CD4-positive, alpha-beta memory T cell (primary cell): ENCODE measurements at regions not wholly inside any gene's neighbourhood (a gene's known extent, or its start where the extent isn't known, plus 50 kb on each side); places are given as distances from the start of the nearest gene placed in this dataset.
"Not testable (repeated sequence)": the region's sequence is repeated elsewhere in the genome, so short reads cannot be mapped to it uniquely, and the experiment has no call there.

ENCODE experiments used
- CTCF ChIA-PET: fragments of 350-600 bp; sonication (Branson Sonifier 250); formaldehyde crosslinking; loops from one replicate; lab custom pipeline; 2021; ENCODE audit warnings: inconsistent platforms; ENCODE audit not compliant: partially characterized antibody; lab: Charles Lee
- POLR2A ChIA-PET: fragments of 350-600 bp; sonication (Branson Sonifier 250); formaldehyde crosslinking; loops from one replicate; lab custom pipeline; 2021; ENCODE audit not compliant: partially characterized antibody; lab: Charles Lee
- DNase-seq, 5 donors: peaks; one replicate each; pipeline versions ENCODE4 v3.0.0 to v3.0.0-alpha.2; 2020 to 2022; ENCODE audit warnings: mixed read lengths in 1 of 5
- H3K27ac ChIP-seq: one replicate; pipeline ENCODE4 v1.7.0; 2013; ENCODE audit warnings: low read depth, low read length
- H3K27me3 ChIP-seq: 2 replicates; pipeline ENCODE4 v1.7.0; 2013; ENCODE audit warnings: mild to moderate bottlenecking, low read length, moderate library complexity; ENCODE audit not compliant: insufficient read depth
- H3K36me3 ChIP-seq: 2 replicates; pipeline ENCODE4 v1.7.0; 2013; ENCODE audit warnings: mild to moderate bottlenecking, low read length, moderate library complexity; ENCODE audit not compliant: insufficient read depth
- H3K4me1 ChIP-seq: 2 replicates; pipeline ENCODE4 v1.7.0; 2013; ENCODE audit warnings: mild to moderate bottlenecking, low read length, moderate library complexity; ENCODE audit not compliant: insufficient read depth
- H3K4me3 ChIP-seq, 2 donors: one replicate each; pipeline ENCODE4 v1.7.0; 2013; ENCODE audit warnings: low read length in 2 of 2, mild to moderate bottlenecking in 1 of 2
- H3K9me3 ChIP-seq, 2 donors: one replicate each; pipeline ENCODE4 v1.7.0; 2013; ENCODE audit warnings: low read length in 2 of 2, control low read depth in 1 of 2; ENCODE audit not compliant: control insufficient read depth in 1 of 2
- H3K27ac Mint-ChIP-seq, 7 donors: one replicate each; pipeline ENCODE4 v1.8.0; 2020 to 2021; ENCODE audit warnings: mixed read lengths in 7 of 7, mild to moderate bottlenecking in 6 of 7, inconsistent platforms in 3 of 7, moderate library complexity in 3 of 7
- H3K27me3 Mint-ChIP-seq, 2 donors: one replicate each; pipeline ENCODE4 v1.8.0; 2020 to 2021; ENCODE audit warnings: mixed read lengths in 2 of 2
- H3K36me3 Mint-ChIP-seq, 2 donors: one replicate each; pipeline ENCODE4 v1.8.0; 2020 to 2021; ENCODE audit warnings: mixed read lengths in 2 of 2, inconsistent platforms in 1 of 2, mild to moderate bottlenecking in 1 of 2
- H3K4me1 Mint-ChIP-seq, 4 donors: one replicate each; pipeline ENCODE4 v1.8.0; 2020 to 2021; ENCODE audit warnings: mixed read lengths in 4 of 4, mild to moderate bottlenecking in 1 of 4
- H3K4me3 Mint-ChIP-seq, 8 donors: one replicate each; pipeline ENCODE4 v1.8.0; 2020 to 2021; ENCODE audit warnings: mixed read lengths in 8 of 8, mild to moderate bottlenecking in 7 of 8, moderate library complexity in 6 of 8, inconsistent platforms in 3 of 8
- H3K9me3 Mint-ChIP-seq, 8 donors: one replicate each; pipeline ENCODE4 v1.8.0; 2020 to 2021; ENCODE audit warnings: mixed read lengths in 8 of 8, mild to moderate bottlenecking in 5 of 8, inconsistent platforms in 3 of 8, moderate library complexity in 1 of 8
- intact Hi-C: fragments of 100-400 bp; cut with micrococcal nuclease; formaldehyde crosslinking; loops from one replicate; pipeline ENCODE4 v1.15.1; 2023

DNA sequence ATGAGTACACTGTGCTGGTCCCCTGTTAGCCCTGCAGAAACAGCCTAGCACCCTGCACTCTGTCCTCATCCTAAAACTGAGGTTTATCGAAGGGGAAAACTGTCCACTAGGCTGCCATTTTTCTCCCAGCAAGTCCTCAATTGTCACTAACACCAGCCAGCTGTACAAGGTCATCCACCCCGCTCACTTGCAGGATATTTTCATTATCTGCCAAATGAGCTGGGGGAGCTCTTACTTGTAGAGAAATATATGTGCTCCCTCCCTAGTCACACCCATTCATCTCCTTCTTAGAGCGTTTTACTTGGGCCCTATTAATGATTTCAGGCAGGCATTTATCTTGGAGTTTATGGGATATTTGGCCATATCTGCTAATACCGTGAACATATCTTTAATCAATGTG lies 413.5 kb upstream of the NFE2L3 start:
- H3K4me3 ChIP-seq = no peak overlapping the region
- peaks cover 14 to 30% of the 10 kb centered on the region in 2 donors for H3K27me3 Mint-ChIP-seq
- H3K4me1 Mint-ChIP-seq = no peaks in the 10 kb centered on the region
- H3K9me3 Mint-ChIP-seq = peaks cover 0 to 4% (median 0%) of the 10 kb centered on the region in 8 donors
- no peaks in the 10 kb centered on the region for H3K9me3 ChIP-seq
- ChIA-PET POLR2A (no interaction called here), CTCF (no interaction called here)
- DNase-seq = no peak
- no peak overlapping the region for H3K27ac ChIP-seq
- no peak overlapping the region for H3K4me3 Mint-ChIP-seq
- no peaks in the 10 kb centered on the region for H3K36me3 ChIP-seq
- no peaks in the 10 kb centered on the region for H3K27me3 ChIP-seq
- intact Hi-C loops = no loop called here
- no peaks in the 10 kb centered on the region for H3K4me1 ChIP-seq
- no peaks in the 10 kb centered on the region for H3K36me3 Mint-ChIP-seq
- no peak overlapping the region for H3K27ac Mint-ChIP-seq

DNA sequence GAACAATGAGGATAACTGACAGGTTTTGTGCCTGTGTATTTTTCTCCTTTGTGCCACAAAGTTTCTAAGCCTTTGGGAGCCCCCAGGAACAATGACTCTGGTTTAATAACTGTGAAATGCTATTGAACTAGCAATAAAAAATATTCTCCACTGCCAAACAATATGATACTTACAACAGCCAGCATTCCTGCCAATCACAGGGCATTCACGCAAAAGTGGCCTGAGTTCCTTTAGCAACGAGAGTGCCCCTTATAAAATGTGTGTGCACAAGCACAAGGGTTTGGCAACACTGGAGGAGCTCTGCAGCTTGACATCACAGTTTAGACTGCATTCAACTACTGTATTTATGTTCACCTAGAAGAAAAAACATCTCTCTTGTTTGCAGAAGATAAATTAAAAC lies 412.9 kb upstream of the NFE2L3 start:
- Histone ChIP-seq H3K27ac (no peak overlapping the region), H3K9me3 (no peaks in the 10 kb centered on the region), H3K4me1 (no peaks in the 10 kb centered on the region), H3K4me3 (no peak overlapping the region), H3K36me3 (no peaks in the 10 kb centered on the region), H3K27me3 (no peaks in the 10 kb centered on the region)
- H3K36me3 Mint-ChIP-seq = no peaks in the 10 kb centered on the region
- no peak for DNase-seq
- intact Hi-C loops = no loop called here
- peaks cover 0 to 4% (median 0%) of the 10 kb centered on the region in 8 donors for H3K9me3 Mint-ChIP-seq
- H3K27ac Mint-ChIP-seq = no peak overlapping the region
- ChIA-PET CTCF (no interaction called here), POLR2A (no interaction called here)
- H3K4me1 Mint-ChIP-seq = no peaks in the 10 kb centered on the region
- H3K27me3 Mint-ChIP-seq = peaks cover 11 to 30% of the 10 kb centered on the region in 2 donors
- no peak overlapping the region for H3K4me3 Mint-ChIP-seq

DNA sequence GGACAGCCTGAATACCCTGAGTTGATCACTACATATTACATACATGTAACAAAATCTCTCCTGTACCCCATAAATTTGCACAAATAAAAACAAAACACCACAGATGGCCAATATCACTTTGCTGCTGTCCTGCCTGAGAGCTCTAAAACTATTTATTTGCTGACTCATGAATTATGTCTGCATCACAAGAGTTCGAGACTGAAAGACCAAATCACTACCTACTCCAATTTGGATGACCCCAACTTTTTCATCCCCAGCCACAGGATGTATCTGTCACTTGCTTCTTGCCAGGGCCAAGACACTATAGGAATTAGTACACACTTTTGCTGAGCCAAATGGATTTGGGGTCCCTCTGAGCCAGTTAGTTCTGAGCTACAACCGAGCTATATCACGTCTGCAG lies 409.7 kb upstream of the NFE2L3 start:
- Histone ChIP-seq H3K9me3 (no peaks in the 10 kb centered on the region), H3K4me1 (no peaks in the 10 kb centered on the region), H3K4me3 (no peak overlapping the region), H3K27me3 (no peaks in the 10 kb centered on the region), H3K27ac (no peak overlapping the region), H3K36me3 (no peaks in the 10 kb centered on the region)
- peaks cover 0 to 4% (median 0%) of the 10 kb centered on the region in 8 donors for H3K9me3 Mint-ChIP-seq
- H3K27me3 Mint-ChIP-seq = peaks cover 5 to 14% of the 10 kb centered on the region in 2 donors
- no peaks in the 10 kb centered on the region for H3K4me1 Mint-ChIP-seq
- ChIA-PET POLR2A (no interaction called here), CTCF (no interaction called here)
- H3K36me3 Mint-ChIP-seq = no peaks in the 10 kb centered on the region
- intact Hi-C loops = no loop called here
- no peak overlapping the region for H3K27ac Mint-ChIP-seq
- H3K4me3 Mint-ChIP-seq = no peak overlapping the region
- no peak for DNase-seq

DNA sequence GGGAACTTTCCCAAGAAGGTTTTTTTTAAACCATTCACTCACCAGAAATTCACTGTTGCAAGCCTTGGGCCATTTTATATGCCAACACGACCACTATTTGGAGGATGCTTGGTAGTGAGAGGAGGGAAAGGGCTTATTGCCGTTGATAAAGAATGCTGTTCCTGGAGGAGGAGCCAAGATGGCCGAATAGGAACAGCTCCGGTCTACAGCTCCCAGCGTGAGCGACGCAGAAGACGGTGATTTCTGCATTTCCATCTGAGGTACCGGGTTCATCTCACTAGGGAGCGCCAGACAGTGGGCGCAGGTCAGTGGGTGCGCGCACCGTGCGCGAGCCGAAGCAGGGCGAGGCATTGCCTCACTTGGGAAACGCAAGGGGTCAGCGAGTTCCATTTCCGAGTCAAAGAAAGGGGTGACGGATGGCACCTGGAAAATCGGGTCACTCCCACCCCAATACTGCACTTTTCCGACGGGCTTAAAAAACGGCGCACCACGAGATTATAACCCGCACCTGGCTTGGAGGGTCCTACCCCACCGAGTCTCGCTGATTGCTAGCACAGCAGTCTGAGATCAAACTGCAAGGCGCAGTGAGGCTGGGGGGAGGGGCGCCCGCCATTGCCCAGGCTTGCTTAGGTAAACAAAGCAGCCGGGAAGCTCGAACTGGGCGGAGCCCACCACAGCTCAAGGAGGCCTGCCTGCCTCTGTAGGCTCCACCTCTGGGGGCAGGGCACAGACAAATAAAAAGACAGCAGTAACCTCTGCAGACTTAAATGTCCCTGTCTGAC lies 408.1 kb upstream of the NFE2L3 start:
- DNase-seq, H3K27me3 Mint-ChIP-seq, H3K36me3 Mint-ChIP-seq, H3K4me1 Mint-ChIP-seq, H3K9me3 Mint-ChIP-seq, POLR2A ChIA-PET, CTCF ChIA-PET, H3K27ac Mint-ChIP-seq, H3K27ac ChIP-seq, H3K4me3 Mint-ChIP-seq, intact Hi-C loops, H3K4me1 ChIP-seq, H3K9me3 ChIP-seq, H3K4me3 ChIP-seq, H3K36me3 ChIP-seq, H3K27me3 ChIP-seq: not testable (repeated sequence)

DNA sequence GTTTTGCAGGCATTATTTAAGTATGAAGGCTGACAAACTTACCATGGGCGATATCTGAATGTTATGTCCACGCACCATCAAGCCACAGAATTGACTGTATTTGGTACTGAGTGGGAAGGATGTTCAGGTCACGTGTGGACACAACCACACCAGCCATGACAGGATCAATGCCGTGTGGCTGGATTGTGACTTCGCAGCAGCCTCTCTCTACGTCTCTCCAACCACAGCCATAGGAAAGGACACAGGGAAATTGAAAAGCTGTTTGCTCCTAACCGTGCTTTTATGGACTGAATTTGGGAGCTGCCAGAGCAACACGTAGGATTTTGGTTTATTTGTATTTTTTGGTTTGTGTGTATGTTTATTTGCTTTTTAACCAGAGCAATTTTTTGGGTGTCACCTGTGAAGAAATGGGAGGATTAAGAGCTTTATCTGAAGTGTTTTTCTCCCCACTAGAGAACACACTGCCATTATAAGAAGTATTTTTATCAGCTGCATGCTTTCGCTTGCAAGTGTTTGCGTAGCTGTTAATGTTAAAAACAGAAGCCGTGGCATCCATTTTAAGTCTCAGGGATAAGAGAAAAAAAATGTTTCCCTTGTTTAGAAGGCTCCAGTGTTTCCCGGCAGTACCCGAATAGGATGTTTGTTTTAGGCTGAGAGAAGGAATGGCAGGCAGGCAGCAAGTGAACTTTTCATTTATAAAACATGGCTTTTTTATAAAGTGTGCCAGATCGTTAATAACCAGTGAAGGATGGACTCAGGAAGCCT lies 401.1 kb upstream of the NFE2L3 start:
- no peak overlapping the region for H3K27ac ChIP-seq
- no peaks in the 10 kb centered on the region for H3K27me3 ChIP-seq
- H3K36me3 ChIP-seq = no peaks in the 10 kb centered on the region
- H3K4me1 ChIP-seq = no peaks in the 10 kb centered on the region
- intact Hi-C loops = no loop called here
- no peak for DNase-seq
- CTCF ChIA-PET = no interaction called here
- POLR2A ChIA-PET = no interaction called here
- H3K4me3 Mint-ChIP-seq = no peak overlapping the region
- no peak overlapping the region for H3K4me3 ChIP-seq
- H3K36me3 Mint-ChIP-seq = no peaks in the 10 kb centered on the region
- H3K27ac Mint-ChIP-seq = no peak overlapping the region
- H3K9me3 ChIP-seq = no peaks in the 10 kb centered on the region
- no peaks in the 10 kb centered on the region for H3K9me3 Mint-ChIP-seq
- H3K4me1 Mint-ChIP-seq = no peaks in the 10 kb centered on the region
- peaks cover 1 to 3% of the 10 kb centered on the region in 2 donors for H3K27me3 Mint-ChIP-seq

DNA sequence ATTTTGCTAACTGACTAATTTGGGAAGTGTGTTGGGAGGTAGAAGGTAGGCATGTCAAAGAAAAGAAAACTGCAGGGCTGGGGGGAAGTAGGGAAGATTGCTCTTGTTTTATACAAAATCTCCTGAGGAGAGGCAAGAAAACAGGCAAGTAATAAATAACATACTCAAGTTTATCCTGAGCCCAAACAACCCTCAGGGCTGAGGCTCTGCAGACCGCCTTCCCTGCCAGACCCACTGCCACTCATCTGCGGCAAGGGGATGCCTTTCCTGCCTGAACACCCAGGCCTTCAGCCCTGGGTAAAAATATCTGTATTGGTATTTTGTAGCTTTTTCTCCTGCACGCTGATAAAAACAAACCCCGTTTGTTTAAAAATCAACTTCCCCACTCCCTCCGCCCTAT lies 399.8 kb upstream of the NFE2L3 start:
- H3K36me3 Mint-ChIP-seq = no peaks in the 10 kb centered on the region
- H3K9me3 ChIP-seq = no peaks in the 10 kb centered on the region
- H3K27me3 Mint-ChIP-seq = peaks cover 1 to 3% of the 10 kb centered on the region in 2 donors
- H3K4me3 Mint-ChIP-seq = no peak overlapping the region
- intact Hi-C loops = no loop called here
- no peak overlapping the region for H3K4me3 ChIP-seq
- no peak overlapping the region for H3K27ac Mint-ChIP-seq
- H3K27ac ChIP-seq = no peak overlapping the region
- no peaks in the 10 kb centered on the region for H3K36me3 ChIP-seq
- no peaks in the 10 kb centered on the region for H3K4me1 ChIP-seq
- H3K4me1 Mint-ChIP-seq = no peaks in the 10 kb centered on the region
- CTCF ChIA-PET = no interaction called here
- H3K9me3 Mint-ChIP-seq = no peaks in the 10 kb centered on the region
- no peaks in the 10 kb centered on the region for H3K27me3 ChIP-seq
- no peak for DNase-seq
- POLR2A ChIA-PET = no interaction called here

DNA sequence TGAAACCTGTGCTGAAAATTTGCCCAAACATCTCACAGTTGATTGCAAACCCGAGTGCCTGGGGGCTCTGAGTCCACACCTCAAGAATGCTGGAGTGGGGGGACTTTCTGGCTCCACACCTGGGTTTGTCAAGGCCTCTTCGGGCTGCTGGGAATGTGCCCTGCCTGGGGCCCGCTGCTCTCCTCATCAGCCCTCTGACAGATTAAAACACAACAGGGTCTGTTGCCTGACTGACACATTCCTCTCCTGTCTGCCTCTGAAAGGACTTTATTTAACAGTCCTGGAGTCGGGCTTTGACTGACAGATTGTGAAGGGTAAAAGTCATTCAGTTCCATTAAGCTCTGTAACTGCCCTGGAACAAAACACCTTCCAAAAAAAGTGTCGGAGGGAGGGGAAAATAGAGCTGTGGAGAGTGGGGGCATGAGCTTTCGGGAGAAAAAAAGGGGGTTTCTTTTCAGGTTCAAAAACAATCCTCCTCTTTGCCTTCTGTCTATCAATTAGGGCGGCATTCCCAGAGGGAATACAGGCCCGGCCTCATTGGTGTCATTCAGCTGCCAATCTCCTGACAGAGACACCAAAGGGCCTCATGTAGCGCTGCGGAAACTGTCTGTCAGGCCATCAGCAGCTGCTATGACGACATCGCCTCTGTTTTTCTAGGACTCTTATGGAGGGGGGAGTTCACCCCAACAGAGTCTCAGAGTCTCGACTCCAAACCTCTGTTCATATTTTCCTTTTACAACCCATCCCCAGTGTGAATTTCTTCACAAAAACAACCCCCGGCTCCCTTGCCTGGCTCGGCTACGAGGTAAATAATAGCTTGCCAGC lies 398.8 kb upstream of the NFE2L3 start:
- Mint-ChIP-seq H3K36me3 (no peaks in the 10 kb centered on the region), H3K27ac (no peak overlapping the region), H3K4me1 (no peaks in the 10 kb centered on the region), H3K9me3 (no peaks in the 10 kb centered on the region), H3K27me3 (peaks cover 1 to 3% of the 10 kb centered on the region in 2 donors), H3K4me3 (no peak overlapping the region)
- Histone ChIP-seq H3K36me3 (no peaks in the 10 kb centered on the region), H3K27me3 (no peaks in the 10 kb centered on the region), H3K4me1 (no peaks in the 10 kb centered on the region), H3K27ac (no peak overlapping the region), H3K4me3 (no peak overlapping the region), H3K9me3 (no peaks in the 10 kb centered on the region)
- ChIA-PET POLR2A (no interaction called here), CTCF (no interaction called here)
- DNase-seq = no peak
- intact Hi-C loops = no loop called here
